HTR-8/SVneo (cell line): ENCODE measurements at regions not wholly inside any gene's neighbourhood (a gene's known extent, or its start where the extent isn't known, plus 50 kb on each side); places are given as distances from the start of the nearest gene placed in this dataset.
"Not testable (repeated sequence)": the region's sequence is repeated elsewhere in the genome, so short reads cannot be mapped to it uniquely, and the experiment has no call there.

ENCODE experiments used
- DNase-seq: peaks from one replicate; pipeline ENCODE4 v3.0.0; 2011; ENCODE audit warnings: low spot score, mixed read lengths; ENCODE audit not compliant: insufficient read length
- FAIRE-seq: peaks from 2 replicates; lab custom pipeline; 2011; peaks lifted over from hg19 to GRCh38; lab: Jason Lieb, UNC

- FAIRE-seq: no peak
- no peak for DNase-seq
Observed at GRCh38 chr12:88707800-88708199, 127.5 kb upstream of the KITLG start.

GRCh38 chr12:88706286-88706685 is 126.0 kb upstream of the KITLG start:
- DNase-seq (no peak), FAIRE-seq (no peak)

GRCh38 chr12:88703790-88704189 is 123.5 kb upstream of the KITLG start:
- no peak for DNase-seq
- no peak for FAIRE-seq

- no peak for DNase-seq
- FAIRE-seq: no peak
Observed at GRCh38 chr12:88698471-88698870, 118.2 kb upstream of the KITLG start.

GRCh38 chr12:88693837-88694445 is 113.7 kb upstream of the KITLG start:
- no peak for DNase-seq
- no peak for FAIRE-seq

- DNase-seq (no peak), FAIRE-seq (no peak)
Observed at GRCh38 chr12:88691811-88692210, 111.5 kb upstream of the KITLG start.

GRCh38 chr12:88684610-88685009 is 104.3 kb upstream of the KITLG start:
- DNase-seq (no peak), FAIRE-seq (no peak)

GRCh38 chr12:88684170-88684569 is 103.9 kb upstream of the KITLG start:
- FAIRE-seq: no peak
- no peak for DNase-seq

- FAIRE-seq (no peak), DNase-seq (no peak)
Observed at GRCh38 chr12:88683628-88684027, 103.4 kb upstream of the KITLG start.

GRCh38 chr12:88681271-88681670 is 101.0 kb upstream of the KITLG start:
- DNase-seq (no peak), FAIRE-seq (no peak)

GRCh38 chr12:88677464-88677863 is 97.2 kb upstream of the KITLG start:
- FAIRE-seq: no peak

GRCh38 chr12:88667615-88668014 is 87.3 kb upstream of the KITLG start:
- FAIRE-seq, DNase-seq: not testable (repeated sequence)

More at GRCh38 chr12:88677464-88677863, 97.2 kb upstream of the KITLG start:
- no peak for DNase-seq

- FAIRE-seq: no peak
- no peak for DNase-seq
Observed at GRCh38 chr12:88665071-88665470, 84.8 kb upstream of the KITLG start.

- no peak for FAIRE-seq
Observed at GRCh38 chr12:88662961-88663360, 82.7 kb upstream of the KITLG start.

GRCh38 chr12:88662093-88662492 is 81.8 kb upstream of the KITLG start:
- FAIRE-seq (no peak), DNase-seq (no peak)

More at GRCh38 chr12:88662961-88663360, 82.7 kb upstream of the KITLG start:
- DNase-seq: no peak

- no peak for DNase-seq
- FAIRE-seq: no peak
Observed at GRCh38 chr12:88658009-88658408, 77.7 kb upstream of the KITLG start.

GRCh38 chr12:88650715-88651114 is 70.4 kb upstream of the KITLG start:
- DNase-seq (no peak), FAIRE-seq (no peak)

- DNase-seq: no peak
- FAIRE-seq: no peak
Observed at GRCh38 chr12:88648625-88649024, 68.4 kb upstream of the KITLG start.

GRCh38 chr12:88646824-88647223 is 66.6 kb upstream of the KITLG start:
- FAIRE-seq (no peak), DNase-seq (no peak)

GRCh38 chr12:88645816-88646215 is 65.5 kb upstream of the KITLG start:
- DNase-seq: no peak

GRCh38 chr12:88644946-88645702 is 64.9 kb upstream of the KITLG start:
- no peak for FAIRE-seq

More at GRCh38 chr12:88645816-88646215, 65.5 kb upstream of the KITLG start:
- no peak for FAIRE-seq

GRCh38 chr12:88643685-88644084 is 63.4 kb upstream of the KITLG start:
- FAIRE-seq (no peak), DNase-seq (no peak)

More at GRCh38 chr12:88644946-88645702, 64.9 kb upstream of the KITLG start:
- no peak for DNase-seq
